ENCODE measurements at regions not wholly inside any gene's neighbourhood (a gene's known extent, or its start where the extent isn't known, plus 50 kb on each side); places are given as distances from the start of the nearest gene placed in this dataset.

- Mint-ChIP-seq H3K27ac (no peak overlapping the region), H3K27me3 (no peaks in the 10 kb centered on the region), H3K4me3 (no peak overlapping the region), H3K36me3 (ENCODE audit: low read depth) (no peaks in the 10 kb centered on the region), H3K4me1 (no peaks in the 10 kb centered on the region), H3K9me3 (no peaks in the 10 kb centered on the region)
- no peak for TF ChIP-seq CTCF (IDR thresholded peaks at IDR 0.05)
- DNase-seq (no peak), ATAC-seq (ENCODE audit: low read depth) (no peak)
- intact Hi-C loops (cut with micrococcal nuclease): no loop called here
- ChIA-PET CTCF (interaction anchor here (0.6 kb wide), 1 partner anchor 9 kb away, joined by 3 read pairs; no protein-coding TSS in a partner anchor), POLR2A (no interaction called here)
Observed at GRCh38 chr10:81026591-81026990, 488.9 kb downstream of the SH2D4B start.

GRCh38 chr10:81027223-81027622 lies 489.5 kb downstream of the SH2D4B start:
- Mint-ChIP-seq H3K4me3 (no peak overlapping the region), H3K4me1 (no peaks in the 10 kb centered on the region), H3K9me3 (no peaks in the 10 kb centered on the region), H3K27me3 (no peaks in the 10 kb centered on the region), H3K27ac (no peak overlapping the region), H3K36me3 (ENCODE audit: low read depth) (no peaks in the 10 kb centered on the region)
- intact Hi-C loops (cut with micrococcal nuclease): no loop called here
- DNase-seq (no peak), ATAC-seq (ENCODE audit: low read depth) (no peak)
- POLR2A ChIA-PET: no interaction called here
- CTCF ChIA-PET: interaction anchor here (0.6 kb wide), 1 partner anchor 10 kb away, joined by 3 read pairs; no protein-coding TSS in a partner anchor
- TF ChIP-seq CTCF (IDR thresholded peaks at IDR 0.05): no peak

GRCh38 chr10:81027706-81028105 lies 490.0 kb downstream of the SH2D4B start:
- Mint-ChIP-seq H3K4me1 (no peaks in the 10 kb centered on the region), H3K9me3 (no peaks in the 10 kb centered on the region), H3K27me3 (no peaks in the 10 kb centered on the region), H3K36me3 (ENCODE audit: low read depth) (no peaks in the 10 kb centered on the region), H3K27ac (no peak overlapping the region), H3K4me3 (no peak overlapping the region)
- ATAC-seq (ENCODE audit: low read depth): no peak
- intact Hi-C loops (cut with micrococcal nuclease): no loop called here
- no peak for TF ChIP-seq CTCF (IDR thresholded peaks at IDR 0.05)
- ChIA-PET POLR2A (no interaction called here), CTCF (no interaction called here)
- DNase-seq: no peak

- no peaks in the 10 kb centered on the region for H3K4me1 Mint-ChIP-seq
- ATAC-seq (ENCODE audit: low read depth): no peak
- no peaks in the 10 kb centered on the region for H3K36me3 Mint-ChIP-seq (ENCODE audit: low read depth)
- TF ChIP-seq CTCF (IDR thresholded peaks at IDR 0.05): no peak
- no peak for DNase-seq
- no peak overlapping the region for H3K27ac Mint-ChIP-seq
- ChIA-PET CTCF (no interaction called here), POLR2A (no interaction called here)
- intact Hi-C loops (cut with micrococcal nuclease): no loop called here
- no peaks in the 10 kb centered on the region for H3K9me3 Mint-ChIP-seq
- no peak overlapping the region for H3K4me3 Mint-ChIP-seq
- no peaks in the 10 kb centered on the region for H3K27me3 Mint-ChIP-seq
Observed at GRCh38 chr10:81031774-81032173, 494.1 kb downstream of the SH2D4B start.

GRCh38 chr10:81034383-81034782 lies 496.7 kb downstream of the SH2D4B start:
- no peaks in the 10 kb centered on the region for H3K4me1 Mint-ChIP-seq
- intact Hi-C loops (cut with micrococcal nuclease): no loop called here
- no peaks in the 10 kb centered on the region for H3K9me3 Mint-ChIP-seq
- no peak for TF ChIP-seq CTCF (IDR thresholded peaks at IDR 0.05)
- no peak for DNase-seq
- POLR2A ChIA-PET: no interaction called here
- H3K27me3 Mint-ChIP-seq: no peaks in the 10 kb centered on the region
- no peaks in the 10 kb centered on the region for H3K36me3 Mint-ChIP-seq (ENCODE audit: low read depth)
- H3K4me3 Mint-ChIP-seq: no peak overlapping the region
- no peak for ATAC-seq (ENCODE audit: low read depth)
- CTCF ChIA-PET: no interaction called here
- H3K27ac Mint-ChIP-seq: no peak overlapping the region

All from activated B cell treated with CpG ODN at 0.5 μM for 24 hours (primary cell).